Fibroblast of mammary gland (primary cell): ENCODE measurements at regions not wholly inside any gene's neighbourhood (a gene's known extent, or its start where the extent isn't known, plus 50 kb on each side); places are given as distances from the start of the nearest gene placed in this dataset.
"Not testable (repeated sequence)": the region's sequence is repeated elsewhere in the genome, so short reads cannot be mapped to it uniquely, and the experiment has no call there.

Experiments
- DNase-seq: peaks from one replicate; pipeline ENCODE4 v3.0.0-alpha.2; 2010; ENCODE audit warnings: low read depth
- H3K4me3 ChIP-seq: 2 replicates; pipeline ENCODE4 v1.5.1; 2011; ENCODE audit warnings: low read depth, mild to moderate bottlenecking, low read length, moderate library complexity; ENCODE audit not compliant: control insufficient read depth
- TF ChIP-seq, protein P1 (sequence below): conservative IDR thresholded peaks from 2 replicates; pipeline ENCODE4 v1.5.1; 2011; ENCODE audit warnings: low read depth, low read length, inconsistent platforms; ENCODE audit not compliant: control insufficient read depth, insufficient read depth

DNA sequence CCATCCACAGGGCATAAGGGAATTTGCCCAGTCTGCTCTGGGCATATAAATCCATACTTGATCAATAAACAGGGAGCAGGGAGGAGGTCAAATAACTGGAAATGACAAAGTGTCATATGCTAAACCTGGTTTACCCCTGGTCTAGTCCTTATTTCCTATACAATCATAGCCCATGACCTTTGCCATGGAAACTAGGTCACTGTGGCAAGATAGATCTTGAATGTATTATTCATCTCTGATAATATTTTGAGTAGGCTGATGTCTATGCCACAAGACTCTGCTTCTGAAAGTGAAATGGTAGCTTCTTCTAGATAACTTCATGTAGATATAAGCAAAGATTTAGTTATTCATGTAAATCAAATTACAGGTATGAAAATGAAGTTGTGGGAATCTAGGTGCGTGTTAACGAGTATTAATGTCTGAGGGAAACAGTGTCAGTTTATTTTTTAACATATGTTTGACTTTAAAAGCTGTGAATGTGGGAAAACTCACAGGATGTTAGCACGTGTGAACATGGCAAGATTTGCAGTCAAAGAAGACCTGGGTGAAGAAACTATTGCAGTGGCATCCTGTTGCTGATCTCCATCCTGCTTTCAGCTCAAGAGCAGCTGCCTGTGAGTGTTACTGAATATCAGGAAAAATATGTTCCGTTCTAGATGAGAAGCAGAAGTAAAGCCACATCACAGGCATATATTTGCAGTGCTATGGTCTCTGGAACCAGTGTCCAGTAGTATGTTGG, 81.8 kb upstream of the NDP start:
- TF ChIP-seq, protein P1, sequence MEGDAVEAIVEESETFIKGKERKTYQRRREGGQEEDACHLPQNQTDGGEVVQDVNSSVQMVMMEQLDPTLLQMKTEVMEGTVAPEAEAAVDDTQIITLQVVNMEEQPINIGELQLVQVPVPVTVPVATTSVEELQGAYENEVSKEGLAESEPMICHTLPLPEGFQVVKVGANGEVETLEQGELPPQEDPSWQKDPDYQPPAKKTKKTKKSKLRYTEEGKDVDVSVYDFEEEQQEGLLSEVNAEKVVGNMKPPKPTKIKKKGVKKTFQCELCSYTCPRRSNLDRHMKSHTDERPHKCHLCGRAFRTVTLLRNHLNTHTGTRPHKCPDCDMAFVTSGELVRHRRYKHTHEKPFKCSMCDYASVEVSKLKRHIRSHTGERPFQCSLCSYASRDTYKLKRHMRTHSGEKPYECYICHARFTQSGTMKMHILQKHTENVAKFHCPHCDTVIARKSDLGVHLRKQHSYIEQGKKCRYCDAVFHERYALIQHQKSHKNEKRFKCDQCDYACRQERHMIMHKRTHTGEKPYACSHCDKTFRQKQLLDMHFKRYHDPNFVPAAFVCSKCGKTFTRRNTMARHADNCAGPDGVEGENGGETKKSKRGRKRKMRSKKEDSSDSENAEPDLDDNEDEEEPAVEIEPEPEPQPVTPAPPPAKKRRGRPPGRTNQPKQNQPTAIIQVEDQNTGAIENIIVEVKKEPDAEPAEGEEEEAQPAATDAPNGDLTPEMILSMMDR = no peak
- H3K4me3 ChIP-seq = no peak overlapping the region
- no peak for DNase-seq

DNA sequence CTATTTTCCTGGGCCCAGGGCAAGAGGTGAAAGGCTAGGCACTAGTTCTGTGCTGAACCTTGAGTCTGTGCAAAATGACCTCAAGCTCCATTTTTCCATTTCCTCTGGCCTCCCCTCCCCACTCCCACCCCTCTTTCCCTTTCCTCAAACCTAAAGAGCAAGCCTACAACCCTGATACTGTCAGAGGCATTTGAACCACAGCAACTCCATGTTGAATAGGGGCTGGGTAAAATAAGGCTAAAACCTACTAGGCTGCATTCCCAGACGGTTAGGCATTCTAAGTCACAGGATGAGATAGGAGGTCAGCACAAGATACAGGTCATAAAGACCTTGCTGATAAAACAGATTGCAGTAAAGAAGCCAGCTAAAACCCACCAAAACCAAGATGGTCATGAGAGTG, 71.9 kb upstream of the NDP start:
- DNase-seq, H3K4me3 ChIP-seq: not testable (repeated sequence)

DNA sequence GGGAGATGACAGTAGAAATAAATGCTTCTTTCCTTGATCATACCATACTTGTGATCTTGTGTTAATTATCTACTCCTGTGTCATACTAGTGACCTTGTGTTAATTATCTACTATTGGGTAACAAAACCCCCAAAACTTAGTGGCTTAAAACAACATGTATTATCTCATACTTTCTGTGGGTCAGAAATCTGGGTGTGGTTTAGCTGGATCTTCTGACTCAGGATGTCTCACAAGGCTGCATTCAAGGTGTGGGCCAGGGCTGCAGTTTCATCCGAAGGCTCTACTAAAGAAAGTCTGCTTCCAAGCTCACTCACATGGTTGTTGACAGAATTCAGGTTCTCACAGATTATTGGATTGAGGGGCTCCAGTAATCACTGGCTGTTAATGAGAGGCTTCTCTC, 70.3 kb upstream of the NDP start:
- peak; percentile 39 for DNase-seq

DNA sequence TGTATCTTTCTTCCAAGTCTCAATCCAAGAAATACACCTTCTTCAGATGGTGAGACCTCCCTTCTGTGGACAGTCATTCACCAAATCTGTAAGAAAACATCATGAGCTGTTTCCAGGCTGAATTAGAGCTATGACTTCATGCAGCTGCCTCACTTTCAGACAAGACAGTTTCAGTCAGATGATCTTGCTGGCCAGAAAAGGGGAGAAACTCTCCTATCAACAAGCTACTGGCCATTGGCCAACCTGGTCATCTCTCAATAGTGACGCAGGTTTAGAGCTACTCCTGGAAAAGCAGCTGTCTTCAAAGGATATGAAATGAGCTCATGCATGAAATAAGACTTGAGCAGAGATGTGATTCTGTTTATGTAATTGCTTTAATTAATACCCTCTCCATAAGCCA, 69.6 kb upstream of the NDP start:
- TF ChIP-seq, protein P1 = no peak
- peak; percentile 77 for DNase-seq
- no peak overlapping the region for H3K4me3 ChIP-seq

More for the DNA sequence above, 70.3 kb upstream of the NDP start:
- no peak overlapping the region for H3K4me3 ChIP-seq
- TF ChIP-seq, protein P1 = no peak

DNA sequence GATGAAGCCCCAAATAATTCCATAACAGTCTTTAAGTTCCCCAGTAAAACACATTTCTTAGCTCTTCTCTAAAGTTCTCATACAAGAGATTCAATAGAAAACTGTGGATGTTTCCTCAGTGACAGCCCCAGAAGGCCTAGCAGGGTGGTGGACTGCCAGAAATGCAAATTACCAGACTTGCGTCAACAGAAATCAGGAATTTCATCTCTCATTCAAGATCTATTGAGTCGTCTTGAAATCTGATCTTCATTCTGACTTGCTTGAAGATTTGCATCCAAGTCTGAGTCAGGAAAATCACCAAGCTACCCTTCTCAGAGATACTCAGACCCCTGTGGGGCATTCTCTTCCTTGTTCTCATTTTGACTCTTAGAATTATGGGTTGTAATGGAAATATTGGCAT, 68.9 kb upstream of the NDP start:
- peak; percentile 40 for DNase-seq

DNA sequence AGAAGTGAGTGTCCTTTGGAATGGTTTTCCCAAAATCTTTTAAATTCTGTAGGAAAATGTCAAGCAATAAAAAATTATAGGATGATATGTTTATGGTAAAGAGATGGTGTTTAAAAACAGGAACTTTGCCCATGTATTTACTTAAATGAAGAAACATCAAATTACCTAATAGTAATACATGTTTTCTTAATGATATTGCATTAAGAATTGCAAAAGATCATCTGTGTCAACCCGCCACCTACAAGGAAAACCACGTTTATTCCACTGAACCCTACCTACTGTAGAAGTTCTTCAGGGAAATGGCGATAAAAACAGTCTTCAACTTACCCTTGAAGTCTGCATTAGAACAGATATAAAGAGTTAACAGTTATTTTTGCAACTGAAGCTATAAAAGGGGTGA, 67.2 kb upstream of the NDP start:
- DNase-seq = no peak
- no peak overlapping the region for H3K4me3 ChIP-seq
- TF ChIP-seq, protein P1 = no peak

More for the DNA sequence above, 68.9 kb upstream of the NDP start:
- H3K4me3 ChIP-seq = no peak overlapping the region
- TF ChIP-seq, protein P1 = no peak

DNA sequence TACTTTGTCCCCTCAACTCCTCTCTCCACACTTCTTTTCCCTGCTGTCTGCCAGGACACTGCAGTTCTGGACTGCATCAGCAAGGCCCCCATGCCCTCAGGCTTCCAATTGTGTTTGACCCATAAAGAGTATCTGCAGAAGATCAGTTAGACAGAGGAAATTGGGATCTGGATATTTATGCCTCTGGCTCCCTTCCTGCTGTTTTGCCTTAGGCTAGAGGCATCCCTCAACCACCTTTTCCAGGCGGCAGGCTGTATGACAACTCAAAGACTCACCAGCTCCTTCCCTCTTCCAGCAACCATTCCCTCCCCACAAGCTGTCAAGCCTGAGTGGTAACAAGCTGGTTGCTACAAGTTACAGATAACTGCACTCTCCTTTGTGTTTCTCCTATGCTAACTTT, 66.4 kb upstream of the NDP start:
- DNase-seq = no peak
- no peak overlapping the region for H3K4me3 ChIP-seq
- TF ChIP-seq, protein P1 = no peak
